BLaER1 (cell line): ENCODE measurements at regions not wholly inside any gene's neighbourhood (a gene's known extent, or its start where the extent isn't known, plus 50 kb on each side); places are given as distances from the start of the nearest gene placed in this dataset.
"Not testable (repeated sequence)": the region's sequence is repeated elsewhere in the genome, so short reads cannot be mapped to it uniquely, and the experiment has no call there.

Experiments
- H3K27ac ChIP-seq: shearing (Covaris generic); formaldehyde crosslinking; 2 replicates; pipeline ENCODE4 v1.8.1; 2022
- H3K27me3 ChIP-seq: shearing (Covaris generic); formaldehyde crosslinking; 2 replicates; pipeline ENCODE4 v1.8.1; 2022
- H3K36me3 ChIP-seq: shearing (Covaris generic); formaldehyde crosslinking; 2 replicates; pipeline ENCODE4 v1.8.1; 2022
- H3K4me1 ChIP-seq: shearing (Covaris generic); formaldehyde crosslinking; 2 replicates; pipeline ENCODE4 v1.8.1; 2022
- H3K4me2 ChIP-seq: shearing (Covaris generic); formaldehyde crosslinking; 2 replicates; pipeline ENCODE4 v1.8.1; 2022
- H3K4me3 ChIP-seq: shearing (Covaris generic); formaldehyde crosslinking; 2 replicates; pipeline ENCODE4 v1.8.1; 2022
- H3K9ac ChIP-seq: shearing (Covaris generic); formaldehyde crosslinking; 2 replicates; pipeline ENCODE4 v1.8.1; 2022
- H3K9me3 ChIP-seq: shearing (Covaris generic); formaldehyde crosslinking; 2 replicates; pipeline ENCODE4 v1.8.1; 2022
- H4K20me1 ChIP-seq: shearing (Covaris generic); formaldehyde crosslinking; 2 replicates; pipeline ENCODE4 v1.8.1; 2022
- Cebpa-rat ChIP-seq: shearing (Covaris generic); IDR thresholded peaks from 2 replicates; pipeline ENCODE4 v1.8.1; 2022

GRCh38 chr9:11159318-11159862, 546.6 kb upstream of the PTPRD start:
- Histone ChIP-seq H3K36me3 (no peaks in the 10 kb centered on the region), H4K20me1 (no peaks in the 10 kb centered on the region), H3K27me3 (no peaks in the 10 kb centered on the region), H3K9me3 (peaks cover 11% of the 10 kb centered on the region), H3K27ac (no peak overlapping the region), H3K4me2 (no peak overlapping the region), H3K9ac (no peak overlapping the region), H3K4me1 (no peaks in the 10 kb centered on the region), H3K4me3 (no peak overlapping the region)
- TF ChIP-seq Cebpa-rat = no peak

- H3K4me3 ChIP-seq = no peak overlapping the region
- no peak overlapping the region for H3K9ac ChIP-seq
- H3K4me2 ChIP-seq = no peak overlapping the region
- H3K27ac ChIP-seq = no peak overlapping the region
- H3K9me3 ChIP-seq = peaks cover 11% of the 10 kb centered on the region
- H3K36me3 ChIP-seq = no peaks in the 10 kb centered on the region
- H4K20me1 ChIP-seq = no peaks in the 10 kb centered on the region
- no peaks in the 10 kb centered on the region for H3K4me1 ChIP-seq
- H3K27me3 ChIP-seq = no peaks in the 10 kb centered on the region
- TF ChIP-seq Cebpa-rat = no peak
Measured at GRCh38 chr9:11163843-11164242, 551.0 kb upstream of the PTPRD start.

- Histone ChIP-seq H3K36me3 (no peaks in the 10 kb centered on the region), H3K9me3 (no peaks in the 10 kb centered on the region), H4K20me1 (no peaks in the 10 kb centered on the region), H3K4me1 (no peaks in the 10 kb centered on the region), H3K27ac (no peak overlapping the region), H3K4me3 (no peak overlapping the region), H3K4me2 (no peak overlapping the region), H3K27me3 (no peaks in the 10 kb centered on the region), H3K9ac (no peak overlapping the region)
- no peak for TF ChIP-seq Cebpa-rat
Measured at GRCh38 chr9:11182001-11182400, 569.2 kb upstream of the PTPRD start.

GRCh38 chr9:11190719-11191118, 577.9 kb upstream of the PTPRD start:
- Histone ChIP-seq H3K9me3 (no peaks in the 10 kb centered on the region), H3K4me2 (no peak overlapping the region), H3K4me3 (no peak overlapping the region), H3K27me3 (no peaks in the 10 kb centered on the region), H4K20me1 (no peaks in the 10 kb centered on the region), H3K27ac (no peak overlapping the region), H3K4me1 (no peaks in the 10 kb centered on the region), H3K36me3 (no peaks in the 10 kb centered on the region), H3K9ac (no peak overlapping the region)
- no peak for TF ChIP-seq Cebpa-rat

- Histone ChIP-seq H3K9me3 (0 out of 2 replicates have a peak, but pooled peaks cover 7% of the 10 kb centered on the region), H3K4me2 (no peak overlapping the region)
Measured at GRCh38 chr9:11192993-11193392, 580.2 kb upstream of the PTPRD start.

GRCh38 chr9:11194246-11194645, 581.4 kb upstream of the PTPRD start:
- H3K4me3 ChIP-seq = no peak overlapping the region
- 0 out of 2 replicates have a peak, but pooled peaks cover 7% of the 10 kb centered on the region for H3K9me3 ChIP-seq
- TF ChIP-seq Cebpa-rat = no peak
- no peaks in the 10 kb centered on the region for H4K20me1 ChIP-seq
- no peaks in the 10 kb centered on the region for H3K27me3 ChIP-seq
- no peak overlapping the region for H3K27ac ChIP-seq
- no peaks in the 10 kb centered on the region for H3K36me3 ChIP-seq
- H3K4me2 ChIP-seq = no peak overlapping the region
- H3K9ac ChIP-seq = no peak overlapping the region
- H3K4me1 ChIP-seq = no peaks in the 10 kb centered on the region

More at GRCh38 chr9:11192993-11193392, 580.2 kb upstream of the PTPRD start:
- Histone ChIP-seq H3K4me3 (no peak overlapping the region), H3K4me1 (no peaks in the 10 kb centered on the region), H4K20me1 (no peaks in the 10 kb centered on the region), H3K27ac (no peak overlapping the region), H3K36me3 (no peaks in the 10 kb centered on the region), H3K27me3 (no peaks in the 10 kb centered on the region), H3K9ac (no peak overlapping the region)
- no peak for TF ChIP-seq Cebpa-rat

- not testable (repeated sequence) for H3K4me3 ChIP-seq, H3K36me3 ChIP-seq, H4K20me1 ChIP-seq, H3K27me3 ChIP-seq, H3K9ac ChIP-seq, H3K27ac ChIP-seq, H3K9me3 ChIP-seq, H3K4me1 ChIP-seq, H3K4me2 ChIP-seq
Measured at GRCh38 chr9:11196840-11197365, 584.1 kb upstream of the PTPRD start.

- Histone ChIP-seq H3K4me2 (no peak overlapping the region), H3K36me3 (no peaks in the 10 kb centered on the region), H3K27ac (no peak overlapping the region), H4K20me1 (no peaks in the 10 kb centered on the region), H3K4me3 (no peak overlapping the region), H3K4me1 (no peaks in the 10 kb centered on the region), H3K9me3 (0 out of 2 replicates have a peak, but pooled peaks cover 7% of the 10 kb centered on the region), H3K9ac (no peak overlapping the region), H3K27me3 (no peaks in the 10 kb centered on the region)
- no peak for TF ChIP-seq Cebpa-rat
Measured at GRCh38 chr9:11199335-11199734, 586.5 kb upstream of the PTPRD start.

- H3K27me3 ChIP-seq = no peaks in the 10 kb centered on the region
- no peak overlapping the region for H3K4me2 ChIP-seq
- no peak overlapping the region for H3K27ac ChIP-seq
- H3K9ac ChIP-seq = no peak overlapping the region
- H3K4me1 ChIP-seq = no peaks in the 10 kb centered on the region
- no peaks in the 10 kb centered on the region for H4K20me1 ChIP-seq
- no peaks in the 10 kb centered on the region for H3K36me3 ChIP-seq
- H3K4me3 ChIP-seq = no peak overlapping the region
- no peak for TF ChIP-seq Cebpa-rat
- H3K9me3 ChIP-seq = no peaks in the 10 kb centered on the region
Measured at GRCh38 chr9:11204521-11204920, 591.7 kb upstream of the PTPRD start.

- H3K27me3 ChIP-seq = no peaks in the 10 kb centered on the region
- no peak overlapping the region for H3K4me2 ChIP-seq
- H3K27ac ChIP-seq = no peak overlapping the region
- no peaks in the 10 kb centered on the region for H3K4me1 ChIP-seq
- no peak overlapping the region for H3K4me3 ChIP-seq
- H3K36me3 ChIP-seq = no peaks in the 10 kb centered on the region
- no peaks in the 10 kb centered on the region for H4K20me1 ChIP-seq
- TF ChIP-seq Cebpa-rat = no peak
- no peak overlapping the region for H3K9ac ChIP-seq
- no peaks in the 10 kb centered on the region for H3K9me3 ChIP-seq
Measured at GRCh38 chr9:11206925-11207324, 594.1 kb upstream of the PTPRD start.

- H3K36me3 ChIP-seq = no peaks in the 10 kb centered on the region
- H4K20me1 ChIP-seq = no peaks in the 10 kb centered on the region
- TF ChIP-seq Cebpa-rat = no peak
- H3K4me3 ChIP-seq = no peak overlapping the region
- no peaks in the 10 kb centered on the region for H3K27me3 ChIP-seq
- no peak overlapping the region for H3K4me2 ChIP-seq
- H3K27ac ChIP-seq = no peak overlapping the region
- H3K9ac ChIP-seq = no peak overlapping the region
- H3K9me3 ChIP-seq = no peaks in the 10 kb centered on the region
- no peaks in the 10 kb centered on the region for H3K4me1 ChIP-seq
Measured at GRCh38 chr9:11233696-11234095, 620.9 kb upstream of the PTPRD start.
